HG02610 (cell line): ENCODE measurements at regions not wholly inside any gene's neighbourhood (a gene's known extent, or its start where the extent isn't known, plus 50 kb on each side); places are given as distances from the start of the nearest gene placed in this dataset.
A peak's percentile ranks its signal among the peaks of the same experiment; 100 is the strongest.

Experiments used
- ATAC-seq: cut with Tn5 transposase; IDR thresholded peaks from one replicate; pipeline ENCODE4 v1.9.1; 2021; ENCODE audit warnings: mild to moderate bottlenecking, moderate library complexity; ENCODE audit not compliant: unreplicated experiment

- no peak for ATAC-seq
These were observed 116.7 kb downstream of the EDEM1 start for GRCh38 chr3:5304188-5304587.

GRCh38 chr3:5304789-5305683 lies 117.5 kb downstream of the EDEM1 start:
- ATAC-seq, result peak; percentile 79

DNA sequence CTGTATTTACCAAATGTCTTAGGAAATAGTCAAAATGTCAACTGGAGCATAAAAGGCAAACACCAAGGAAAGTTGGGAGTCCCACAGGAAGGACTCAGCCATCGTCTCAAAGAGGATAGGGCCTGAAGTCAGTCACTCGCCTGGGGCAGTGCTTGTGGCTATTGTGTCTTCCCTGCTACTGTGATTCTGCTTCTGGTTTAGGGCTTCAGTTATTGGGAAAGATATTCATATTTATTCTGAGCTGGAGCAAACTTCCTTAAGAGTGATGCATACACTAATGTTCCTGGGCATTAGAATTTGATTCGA lies 118.1 kb downstream of the EDEM1 start:
- ATAC-seq, result peak; percentile 20

DNA sequence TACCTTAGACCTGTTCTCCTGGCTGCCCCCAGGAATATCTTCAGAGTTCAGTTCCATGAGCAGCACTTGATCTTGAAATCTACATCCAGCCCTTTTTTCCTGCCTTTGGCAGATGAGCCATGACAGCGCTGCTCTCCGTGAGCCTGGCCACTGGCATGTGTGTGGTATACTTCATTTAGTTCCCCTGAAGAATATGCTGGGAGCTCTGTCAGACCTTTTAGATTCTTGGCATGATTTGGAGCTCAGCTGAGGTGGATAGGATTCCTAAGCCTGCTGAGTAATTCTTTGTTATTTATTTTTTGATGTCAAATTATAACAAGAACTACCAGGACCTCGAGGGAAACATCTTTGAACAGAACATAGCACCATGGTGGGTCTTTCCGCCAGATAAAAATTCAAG lies 121.7 kb downstream of the EDEM1 start:
- ATAC-seq, result no peak

- no peak for ATAC-seq
These were observed 122.1 kb downstream of the EDEM1 start for GRCh38 chr3:5309602-5310001.

- ATAC-seq, result no peak
These were observed 123.0 kb downstream of the EDEM1 start for GRCh38 chr3:5310509-5310908.

- no peak for ATAC-seq
These were observed 124.8 kb downstream of the EDEM1 start for GRCh38 chr3:5312290-5312689.

- ATAC-seq, result no peak
These were observed 127.4 kb downstream of the EDEM1 start for GRCh38 chr3:5314897-5315296.

- ATAC-seq, result no peak
These were observed 130.1 kb downstream of the EDEM1 start for GRCh38 chr3:5317557-5317956.

DNA sequence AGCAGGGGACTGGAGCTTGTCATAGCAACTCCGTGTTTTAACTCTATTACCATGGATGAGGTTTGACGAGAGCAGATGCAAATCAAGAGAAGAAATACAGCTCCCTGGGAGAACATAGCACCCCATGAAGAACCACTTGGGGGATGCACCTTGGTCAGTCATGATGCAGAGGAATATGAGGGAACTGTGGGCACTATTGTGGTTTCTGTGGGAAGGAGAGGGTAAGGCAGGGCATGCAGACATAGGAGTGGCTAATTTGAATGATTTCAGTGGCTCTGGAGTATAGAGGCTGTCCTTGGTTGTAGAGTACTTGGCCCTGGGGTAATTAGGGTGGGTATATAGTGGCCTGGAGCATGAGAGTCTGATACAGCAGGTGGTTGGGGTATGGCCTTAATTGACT lies 131.9 kb downstream of the EDEM1 start:
- ATAC-seq, result no peak

GRCh38 chr3:5321666-5322340 lies 134.3 kb downstream of the EDEM1 start:
- no peak for ATAC-seq

- no peak for ATAC-seq
These were observed 137.3 kb downstream of the EDEM1 start for GRCh38 chr3:5324780-5325179.

DNA sequence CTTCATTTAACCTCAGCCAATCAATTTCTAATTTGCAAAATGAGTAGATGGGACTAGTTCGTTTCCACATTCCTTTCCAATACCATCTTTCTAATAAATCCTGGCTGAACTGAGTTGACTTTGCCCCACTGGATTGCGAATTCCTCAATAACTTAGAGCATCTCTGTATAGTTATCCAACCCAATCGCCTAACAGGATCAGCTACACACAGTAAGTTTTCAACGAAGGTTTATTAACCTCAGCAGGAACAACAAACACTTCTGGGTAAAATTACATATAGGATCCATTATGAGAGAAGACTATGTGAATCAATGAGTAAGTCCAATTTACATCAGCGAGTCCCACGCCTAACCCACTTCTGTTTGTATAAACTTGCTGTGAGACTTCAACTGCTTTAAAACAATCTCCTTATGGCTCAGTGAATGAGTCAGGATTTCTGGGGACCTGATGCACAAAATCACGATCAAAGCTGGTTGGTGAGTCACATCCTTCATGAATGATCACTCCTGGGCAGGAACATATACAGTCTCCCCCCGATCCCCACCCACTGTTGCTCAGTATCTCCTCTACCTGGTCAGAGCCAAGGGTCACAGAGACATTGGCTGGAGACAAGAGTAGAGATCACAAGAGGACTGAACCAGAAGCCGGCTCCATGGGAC lies 142.8 kb downstream of the EDEM1 start:
- ATAC-seq, result no peak

DNA sequence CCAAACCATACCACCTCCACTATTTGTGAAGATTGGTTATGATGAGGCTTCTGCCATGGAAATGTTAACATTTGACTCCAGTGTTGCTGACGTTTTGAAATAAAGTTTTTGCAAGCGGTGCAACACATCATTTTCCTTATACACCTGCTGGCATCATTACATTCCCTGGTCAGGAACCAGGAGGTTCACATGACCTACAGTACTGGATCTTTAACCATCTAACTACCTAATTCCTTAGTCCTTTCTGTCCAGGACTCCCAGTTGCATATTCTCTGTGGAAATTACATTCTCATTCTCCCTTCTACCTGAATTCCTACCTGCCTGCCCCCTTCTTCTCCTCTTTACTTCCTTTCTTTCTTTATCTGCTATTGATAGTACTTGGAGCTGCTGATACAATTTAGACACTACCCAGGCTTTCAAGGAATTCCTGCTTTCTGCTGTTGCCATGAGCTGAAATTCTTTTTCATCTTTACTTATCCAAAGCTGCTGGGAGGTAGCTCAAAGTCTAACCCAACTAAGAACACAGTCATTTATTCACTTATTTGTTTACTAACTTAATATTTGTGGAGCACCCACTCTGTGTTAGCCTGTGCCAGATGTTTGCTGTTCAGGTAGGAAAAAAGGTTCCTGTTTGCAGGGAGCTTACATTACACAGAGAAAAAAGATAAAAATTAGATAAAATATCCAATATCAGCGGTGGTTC lies 144.2 kb downstream of the EDEM1 start:
- ATAC-seq, result no peak

DNA sequence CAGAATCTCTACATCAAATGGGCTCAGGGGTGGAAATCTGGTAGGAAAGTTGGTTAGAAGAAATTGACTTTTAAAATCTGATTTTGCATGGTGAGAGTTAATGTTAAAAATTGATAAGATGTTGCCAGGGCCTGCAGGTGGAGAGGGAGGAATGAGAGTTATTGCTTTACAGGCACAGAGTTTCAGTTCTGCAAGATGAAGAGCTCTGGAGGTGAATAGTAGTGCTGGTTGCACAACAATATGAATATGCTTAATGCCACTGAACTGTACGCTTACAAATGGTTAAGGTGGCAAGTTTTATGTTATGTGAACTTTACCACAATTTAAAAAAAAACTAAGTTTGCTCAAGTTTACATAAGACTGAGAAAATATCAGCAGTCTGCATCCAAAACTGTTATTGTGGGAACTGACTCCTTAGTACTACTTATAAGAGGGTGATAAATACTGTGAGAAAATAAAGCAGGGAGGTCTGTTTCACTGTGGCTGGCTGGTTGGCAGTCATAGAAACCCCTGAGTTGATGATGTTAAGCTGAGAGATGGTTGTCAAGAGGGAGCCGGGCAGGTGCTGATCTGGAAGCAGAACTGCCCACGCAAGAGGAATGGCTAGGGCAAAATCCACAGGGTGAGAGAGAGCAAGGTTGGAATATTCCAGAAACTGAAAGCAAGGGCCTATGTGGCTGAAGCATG lies 144.9 kb downstream of the EDEM1 start:
- peak; percentile 77 for ATAC-seq

DNA sequence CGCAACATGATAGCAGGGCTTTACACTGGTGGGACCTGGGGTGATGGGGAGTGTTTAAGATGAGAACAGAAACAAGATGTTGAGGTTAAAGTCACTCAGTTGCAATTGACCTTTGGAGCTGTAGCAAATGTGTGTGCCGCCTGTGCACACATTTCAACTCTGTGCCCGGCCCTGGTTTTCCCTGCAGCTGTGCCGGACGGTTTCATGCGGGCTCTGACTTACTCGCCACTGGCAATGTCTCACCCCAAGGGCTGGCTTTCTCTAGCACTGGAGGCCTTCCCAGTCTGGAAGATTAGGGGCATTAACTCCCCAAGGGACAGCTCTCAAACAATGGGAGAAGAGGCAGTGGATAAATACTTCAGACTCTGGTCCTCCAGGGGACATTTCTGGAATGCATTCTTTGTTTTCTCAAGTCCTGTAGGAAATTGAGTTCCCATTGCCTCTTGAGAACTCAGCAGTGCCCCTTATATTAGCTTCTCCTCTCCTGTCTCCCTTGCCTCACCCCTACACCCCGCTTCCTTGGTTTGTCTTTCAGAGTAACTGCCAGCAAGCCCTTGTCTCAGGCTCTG lies 152.5 kb downstream of the EDEM1 start:
- ATAC-seq, result no peak

- ATAC-seq, result no peak
These were observed 154.1 kb downstream of the EDEM1 start for GRCh38 chr3:5341610-5342009.

DNA sequence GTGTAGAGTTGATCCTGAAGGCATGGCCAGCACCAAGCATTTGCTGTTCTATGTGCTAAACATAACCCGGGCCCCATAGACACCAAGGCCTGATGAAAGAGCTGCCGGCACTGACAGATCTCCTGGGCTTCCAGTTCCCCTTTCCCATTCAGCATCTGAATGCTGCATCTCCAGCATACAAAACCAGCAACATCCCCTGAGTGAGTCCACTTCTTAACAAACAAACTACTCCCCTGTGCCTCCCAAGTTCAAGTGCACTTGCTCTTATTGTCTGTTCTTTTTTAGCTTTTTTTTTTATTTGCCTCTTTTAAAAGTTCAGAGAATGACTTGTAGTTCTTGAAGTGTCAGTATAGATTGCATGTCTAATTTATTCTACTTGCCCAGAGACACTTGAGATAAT lies 156.0 kb downstream of the EDEM1 start:
- no peak for ATAC-seq

DNA sequence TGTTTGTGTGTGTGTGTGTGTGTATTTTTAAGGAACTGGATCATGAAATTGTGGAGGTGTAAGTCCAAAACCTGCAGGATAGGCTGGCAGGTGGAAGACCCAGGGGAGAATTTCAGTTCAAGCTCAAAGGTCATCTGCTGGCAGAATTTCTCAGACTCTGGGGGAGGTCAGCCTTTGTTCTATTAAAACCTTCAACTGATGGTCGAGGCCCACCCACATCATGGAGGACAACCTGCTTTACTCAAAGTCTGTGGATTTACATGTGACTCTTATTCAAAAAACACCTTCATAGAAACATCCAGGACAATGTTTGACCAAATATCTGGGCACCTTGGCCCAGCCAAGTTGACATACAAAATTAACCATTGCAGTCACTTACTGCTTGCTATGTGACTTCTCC lies 157.2 kb downstream of the EDEM1 start:
- no peak for ATAC-seq

DNA sequence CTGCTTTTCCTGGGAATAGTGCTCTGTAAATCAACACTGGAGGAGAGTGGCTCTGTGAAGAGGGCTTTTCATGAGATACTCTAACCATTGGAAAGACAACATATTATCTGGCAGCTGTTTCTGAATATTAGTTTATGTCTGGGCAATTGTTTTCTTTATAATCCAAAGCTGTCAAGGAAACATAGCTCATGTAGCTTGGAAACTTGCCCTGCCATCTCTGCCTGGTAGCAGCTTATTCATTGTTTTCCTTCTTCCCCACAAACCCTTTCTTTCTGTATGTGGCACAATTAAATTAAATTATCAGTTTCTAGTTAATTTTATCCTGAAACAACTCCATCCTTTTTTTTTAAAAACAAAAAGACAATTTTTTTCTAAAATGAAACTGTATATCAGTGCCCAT lies 160.0 kb downstream of the EDEM1 start:
- ATAC-seq, result no peak
